ENCODE measurements at regions not wholly inside any gene's neighbourhood (a gene's known extent, or its start where the extent isn't known, plus 50 kb on each side); places are given as distances from the start of the nearest gene placed in this dataset.

DNA sequence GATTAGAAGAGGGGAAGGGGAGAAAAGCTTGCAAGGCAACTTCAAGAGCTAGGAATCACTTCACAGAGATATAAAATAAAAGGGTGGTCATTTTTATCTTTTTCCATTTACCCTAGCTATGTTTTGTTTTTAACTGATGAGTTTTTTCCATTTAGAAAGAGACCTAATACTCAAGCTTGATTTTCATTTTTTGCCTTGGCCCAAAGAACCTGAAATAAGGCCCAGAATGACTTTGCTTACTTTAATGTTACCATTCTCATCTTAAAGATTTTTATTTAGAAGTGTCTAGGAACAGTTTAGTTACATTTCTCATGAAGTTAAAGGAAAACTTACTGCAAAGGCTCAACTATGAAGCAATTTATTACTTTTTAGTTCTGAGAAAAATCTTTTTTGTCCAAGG, 276.3 kb upstream of the ZSWIM2 start:
- DNase-seq (ENCODE audit: low read depth) = no peak
- TF ChIP-seq, protein P1, sequence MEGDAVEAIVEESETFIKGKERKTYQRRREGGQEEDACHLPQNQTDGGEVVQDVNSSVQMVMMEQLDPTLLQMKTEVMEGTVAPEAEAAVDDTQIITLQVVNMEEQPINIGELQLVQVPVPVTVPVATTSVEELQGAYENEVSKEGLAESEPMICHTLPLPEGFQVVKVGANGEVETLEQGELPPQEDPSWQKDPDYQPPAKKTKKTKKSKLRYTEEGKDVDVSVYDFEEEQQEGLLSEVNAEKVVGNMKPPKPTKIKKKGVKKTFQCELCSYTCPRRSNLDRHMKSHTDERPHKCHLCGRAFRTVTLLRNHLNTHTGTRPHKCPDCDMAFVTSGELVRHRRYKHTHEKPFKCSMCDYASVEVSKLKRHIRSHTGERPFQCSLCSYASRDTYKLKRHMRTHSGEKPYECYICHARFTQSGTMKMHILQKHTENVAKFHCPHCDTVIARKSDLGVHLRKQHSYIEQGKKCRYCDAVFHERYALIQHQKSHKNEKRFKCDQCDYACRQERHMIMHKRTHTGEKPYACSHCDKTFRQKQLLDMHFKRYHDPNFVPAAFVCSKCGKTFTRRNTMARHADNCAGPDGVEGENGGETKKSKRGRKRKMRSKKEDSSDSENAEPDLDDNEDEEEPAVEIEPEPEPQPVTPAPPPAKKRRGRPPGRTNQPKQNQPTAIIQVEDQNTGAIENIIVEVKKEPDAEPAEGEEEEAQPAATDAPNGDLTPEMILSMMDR (IDR thresholded peaks at IDR 0.05; ENCODE audit: control insufficient read depth, insufficient read depth, low read depth, low read length, missing control alignments) = no peak
- no peak overlapping the region for H3K4me3 ChIP-seq (ENCODE audit: control insufficient read depth, low read depth, low read length)

- TF ChIP-seq, protein P1 (IDR thresholded peaks at IDR 0.05; ENCODE audit: control insufficient read depth, insufficient read depth, low read depth, low read length, missing control alignments) = no peak
- no peak overlapping the region for H3K4me3 ChIP-seq (ENCODE audit: control insufficient read depth, low read depth, low read length)
- no peak for DNase-seq (ENCODE audit: low read depth)
Observed at GRCh38 chr2:187124529-187124928, 275.6 kb upstream of the ZSWIM2 start.

DNA sequence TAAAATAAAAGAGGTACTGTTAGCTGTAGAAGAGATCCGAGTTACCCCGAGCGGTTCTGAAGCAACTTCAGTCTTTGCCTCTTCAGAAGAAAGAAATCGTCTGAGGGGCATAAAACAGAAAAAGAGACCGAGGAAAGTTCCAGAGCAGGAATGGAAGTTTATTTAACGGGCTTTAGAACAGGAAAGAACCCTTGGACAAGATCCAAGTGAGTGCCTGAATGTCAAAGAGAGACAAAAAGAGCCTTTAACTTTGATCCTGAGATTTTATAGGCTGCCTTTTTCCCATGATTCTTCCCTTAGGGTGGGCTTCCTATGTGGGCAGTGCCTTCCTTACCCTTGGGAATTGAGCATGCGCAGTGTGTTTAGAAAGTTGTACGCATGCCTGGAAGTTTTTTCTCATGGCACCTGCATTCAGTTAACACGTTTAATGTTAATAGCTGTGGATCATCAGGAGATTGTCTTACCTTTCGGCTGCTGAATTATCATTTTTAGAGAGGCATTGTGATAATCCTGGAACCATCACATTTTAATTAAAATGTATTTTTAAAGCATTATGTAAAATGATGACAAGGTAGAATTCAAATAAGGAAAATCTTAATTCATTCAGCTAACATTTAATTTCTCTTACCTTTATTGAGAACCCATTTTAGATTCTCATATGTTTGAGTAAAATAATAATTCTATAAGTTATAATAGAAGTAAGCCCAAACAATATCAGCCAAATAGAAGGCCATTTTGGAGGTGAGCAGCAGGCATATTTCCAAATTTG, 269.5 kb upstream of the ZSWIM2 start:
- H3K4me3 ChIP-seq (ENCODE audit: control insufficient read depth, low read depth, low read length) = no peak overlapping the region
- TF ChIP-seq, protein P1 (IDR thresholded peaks at IDR 0.05; ENCODE audit: control insufficient read depth, insufficient read depth, low read depth, low read length, missing control alignments) = no peak
- DNase-seq (ENCODE audit: low read depth) = no peak

GRCh38 chr2:187117483-187117882, 268.5 kb upstream of the ZSWIM2 start:
- no peak overlapping the region for H3K4me3 ChIP-seq (ENCODE audit: control insufficient read depth, low read depth, low read length)
- DNase-seq (ENCODE audit: low read depth) = no peak
- TF ChIP-seq, protein P1 (IDR thresholded peaks at IDR 0.05; ENCODE audit: control insufficient read depth, insufficient read depth, low read depth, low read length, missing control alignments) = no peak

GRCh38 chr2:187115627-187116026, 266.7 kb upstream of the ZSWIM2 start:
- no peak for DNase-seq (ENCODE audit: low read depth)
- TF ChIP-seq, protein P1 (IDR thresholded peaks at IDR 0.05; ENCODE audit: control insufficient read depth, insufficient read depth, low read depth, low read length, missing control alignments) = no peak
- no peak overlapping the region for H3K4me3 ChIP-seq (ENCODE audit: control insufficient read depth, low read depth, low read length)

- no peak overlapping the region for H3K4me3 ChIP-seq (ENCODE audit: control insufficient read depth, low read depth, low read length)
Observed at GRCh38 chr2:187107001-187107400, 258.0 kb upstream of the ZSWIM2 start.

More at GRCh38 chr2:187107001-187107400, 258.0 kb upstream of the ZSWIM2 start:
- DNase-seq (ENCODE audit: low read depth) = no peak
- TF ChIP-seq, protein P1 (IDR thresholded peaks at IDR 0.05; ENCODE audit: control insufficient read depth, insufficient read depth, low read depth, low read length, missing control alignments) = no peak
